ENCODE measurements at regions not wholly inside any gene's neighbourhood (a gene's known extent, or its start where the extent isn't known, plus 50 kb on each side); places are given as distances from the start of the nearest gene placed in this dataset.

DNA sequence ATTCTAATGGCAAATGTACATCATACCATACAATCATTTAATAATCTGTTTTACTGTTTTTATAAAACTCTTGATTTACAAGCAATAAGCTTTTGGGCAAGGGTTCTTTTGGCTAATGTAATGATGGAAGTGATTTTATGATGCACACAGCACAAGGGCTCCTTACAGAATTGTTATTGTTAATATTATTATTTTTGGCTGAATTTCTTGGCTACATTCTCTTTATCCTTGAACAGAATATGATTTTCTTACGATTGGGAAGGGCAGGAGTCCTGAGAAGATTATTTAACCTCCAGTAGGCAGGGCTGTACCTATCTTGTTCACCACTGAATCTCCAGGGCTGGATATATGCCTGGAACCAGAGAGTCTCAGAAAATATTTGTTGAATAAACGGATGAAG lies 70.4 kb upstream of the ARHGAP20 start:
- Histone ChIP-seq H3K27me3 (no peaks in the 10 kb centered on the region), H3K9me3 (no peaks in the 10 kb centered on the region), H3K4me3 (no peak overlapping the region), H3K27ac (no peak overlapping the region), H3K4me1 (peaks cover 0 to 5% (median 0%) of the 10 kb centered on the region in 4 donors), H3K36me3 (no peaks in the 10 kb centered on the region)
- ATAC-seq = no peak
- intact Hi-C loops (cut with DNase I) = no loop called here
- 36% methylated on average over 2 of the region's 2 CpGs for WGBS (ENCODE audit: insufficient coverage, low coverage, low lambda C conversion rate, missing lambda C conversion rate)
- no peak for DNase-seq
- TF ChIP-seq, protein P1, sequence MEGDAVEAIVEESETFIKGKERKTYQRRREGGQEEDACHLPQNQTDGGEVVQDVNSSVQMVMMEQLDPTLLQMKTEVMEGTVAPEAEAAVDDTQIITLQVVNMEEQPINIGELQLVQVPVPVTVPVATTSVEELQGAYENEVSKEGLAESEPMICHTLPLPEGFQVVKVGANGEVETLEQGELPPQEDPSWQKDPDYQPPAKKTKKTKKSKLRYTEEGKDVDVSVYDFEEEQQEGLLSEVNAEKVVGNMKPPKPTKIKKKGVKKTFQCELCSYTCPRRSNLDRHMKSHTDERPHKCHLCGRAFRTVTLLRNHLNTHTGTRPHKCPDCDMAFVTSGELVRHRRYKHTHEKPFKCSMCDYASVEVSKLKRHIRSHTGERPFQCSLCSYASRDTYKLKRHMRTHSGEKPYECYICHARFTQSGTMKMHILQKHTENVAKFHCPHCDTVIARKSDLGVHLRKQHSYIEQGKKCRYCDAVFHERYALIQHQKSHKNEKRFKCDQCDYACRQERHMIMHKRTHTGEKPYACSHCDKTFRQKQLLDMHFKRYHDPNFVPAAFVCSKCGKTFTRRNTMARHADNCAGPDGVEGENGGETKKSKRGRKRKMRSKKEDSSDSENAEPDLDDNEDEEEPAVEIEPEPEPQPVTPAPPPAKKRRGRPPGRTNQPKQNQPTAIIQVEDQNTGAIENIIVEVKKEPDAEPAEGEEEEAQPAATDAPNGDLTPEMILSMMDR (IDR thresholded peaks at IDR 0.05) = no peak
- no peak for TF ChIP-seq POLR2A (IDR thresholded peaks at IDR 0.05)

DNA sequence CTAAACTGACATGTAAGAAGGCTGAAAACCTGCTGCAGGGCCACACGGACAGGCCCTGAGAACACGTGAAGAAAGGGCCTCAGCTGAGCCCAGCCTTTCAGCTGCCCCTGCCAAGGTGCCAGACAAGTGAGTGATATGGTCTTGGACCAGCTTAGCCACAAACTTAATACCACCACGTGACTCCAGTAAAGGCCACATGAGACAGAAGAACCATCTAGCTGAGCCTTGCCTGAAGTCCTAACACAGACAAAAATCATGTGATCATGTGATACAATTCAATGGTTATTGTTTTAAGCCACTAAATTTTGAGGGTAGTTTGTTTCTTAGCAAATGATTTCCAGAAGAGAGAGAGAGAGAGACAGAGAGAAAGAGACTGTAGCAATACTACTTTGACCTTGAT lies 66.9 kb upstream of the ARHGAP20 start:
- TF ChIP-seq, protein P1 (IDR thresholded peaks at IDR 0.05) = no peak
- TF ChIP-seq POLR2A (IDR thresholded peaks at IDR 0.05) = no peak
- ATAC-seq = no peak
- H3K9me3 ChIP-seq = no peaks in the 10 kb centered on the region
- no peak overlapping the region for H3K4me3 ChIP-seq
- DNase-seq = no peak
- no peak overlapping the region for H3K27ac ChIP-seq
- no peaks in the 10 kb centered on the region for H3K27me3 ChIP-seq
- H3K4me1 ChIP-seq = no peaks in the 10 kb centered on the region
- no peaks in the 10 kb centered on the region for H3K36me3 ChIP-seq
- intact Hi-C loops (cut with DNase I) = no loop called here
- WGBS (ENCODE audit: insufficient coverage, low coverage, low lambda C conversion rate, missing lambda C conversion rate) = no CpG with 5 or more reads among the region's 3 CpGs

DNA sequence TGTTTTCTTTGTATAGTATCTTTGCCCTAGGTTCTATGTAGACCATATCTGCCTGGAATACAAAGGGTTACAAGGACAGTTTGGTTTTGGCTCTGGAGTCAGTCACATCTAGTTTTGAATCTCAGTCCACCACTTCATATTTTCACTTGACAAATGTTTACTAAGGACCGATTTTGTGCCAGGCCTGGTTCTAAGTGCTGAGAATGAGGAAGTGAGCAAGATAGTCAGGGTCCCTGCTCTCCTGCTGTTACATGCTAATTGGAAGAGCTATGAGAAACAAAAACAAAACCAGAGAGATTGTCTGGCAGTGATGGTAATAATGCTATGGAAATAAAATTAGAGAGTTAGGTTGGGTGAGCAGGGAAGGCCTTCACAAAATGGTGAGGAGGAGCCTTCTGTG lies 66.1 kb upstream of the ARHGAP20 start:
- Histone ChIP-seq H3K36me3 (no peaks in the 10 kb centered on the region), H3K27ac (peak overlapping the region in 1 of 3 donors; percentile 31), H3K9me3 (no peaks in the 10 kb centered on the region), H3K4me1 (no peaks in the 10 kb centered on the region), H3K27me3 (no peaks in the 10 kb centered on the region), H3K4me3 (no peak overlapping the region)
- intact Hi-C loops (cut with DNase I) = no loop called here
- ATAC-seq (peak in 1 of 4 donors; percentile 37), DNase-seq (no peak)
- WGBS (ENCODE audit: insufficient coverage, low coverage, low lambda C conversion rate, missing lambda C conversion rate) = 30% methylated on average over 1 of the region's 1 CpG
- TF ChIP-seq, protein P1 (IDR thresholded peaks at IDR 0.05) = no peak
- TF ChIP-seq POLR2A (IDR thresholded peaks at IDR 0.05) = no peak

GRCh38 chr11:110777775-110778174 lies 65.5 kb upstream of the ARHGAP20 start:
- ATAC-seq (peak; percentile 25 to 79 (median 54)), DNase-seq (no peak)
- Histone ChIP-seq H3K4me1 (no peaks in the 10 kb centered on the region), H3K36me3 (no peaks in the 10 kb centered on the region), H3K27ac (peak overlapping the region in 1 of 3 donors; percentile 31), H3K9me3 (no peaks in the 10 kb centered on the region), H3K4me3 (no peak overlapping the region), H3K27me3 (no peaks in the 10 kb centered on the region)
- TF ChIP-seq POLR2A (IDR thresholded peaks at IDR 0.05) = no peak
- TF ChIP-seq, protein P1 (IDR thresholded peaks at IDR 0.05) = no peak
- intact Hi-C loops (cut with DNase I) = no loop called here
- WGBS (ENCODE audit: insufficient coverage, low coverage, low lambda C conversion rate, missing lambda C conversion rate) = 18% methylated on average over 2 of the region's 2 CpGs

DNA sequence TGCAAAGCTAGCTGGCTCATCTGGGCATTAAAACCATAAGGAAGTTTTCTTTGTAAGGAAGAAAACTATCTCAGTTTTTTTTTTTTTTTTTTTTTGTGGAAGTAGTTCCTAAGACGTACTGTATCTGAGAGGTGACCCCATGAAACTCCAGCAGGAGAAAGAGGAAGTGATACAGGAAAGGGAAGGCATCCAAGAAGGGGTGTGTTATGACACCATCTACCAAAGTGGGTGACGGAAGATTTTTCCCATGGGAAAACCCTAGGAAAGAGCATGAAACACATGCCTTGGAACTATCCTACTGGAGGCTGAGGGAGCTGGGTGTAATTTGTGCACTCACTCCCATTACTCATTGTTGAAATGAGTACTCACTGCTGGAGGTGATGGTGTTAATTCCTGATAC lies 63.8 kb upstream of the ARHGAP20 start:
- ATAC-seq (peak in 1 of 4 donors; percentile 12), DNase-seq (no peak)
- intact Hi-C loops (cut with DNase I) = no loop called here
- 67% methylated on average over 2 of the region's 2 CpGs for WGBS (ENCODE audit: insufficient coverage, low coverage, low lambda C conversion rate, missing lambda C conversion rate)
- TF ChIP-seq POLR2A (IDR thresholded peaks at IDR 0.05) = no peak
- TF ChIP-seq, protein P1 (IDR thresholded peaks at IDR 0.05) = no peak
- Histone ChIP-seq H3K36me3 (no peaks in the 10 kb centered on the region), H3K27ac (no peak overlapping the region), H3K4me1 (no peaks in the 10 kb centered on the region), H3K9me3 (no peaks in the 10 kb centered on the region), H3K4me3 (no peak overlapping the region), H3K27me3 (no peaks in the 10 kb centered on the region)
